NCI-H2227 (cell line): ENCODE measurements at regions not wholly inside any gene's neighbourhood (a gene's known extent, or its start where the extent isn't known, plus 50 kb on each side); places are given as distances from the start of the nearest gene placed in this dataset.

Experiments
- DNase-seq: peaks from one replicate; lab custom pipeline; 2025; ENCODE audit not compliant: unreplicated experiment; lab: John Stamatoyannopoulos, UW

GRCh38 chr1:106480629-106481028, 575.8 kb upstream of the PRMT6 start:
- DNase-seq: no peak

GRCh38 chr1:106492880-106493279, 563.6 kb upstream of the PRMT6 start:
- no peak for DNase-seq

GRCh38 chr1:106494646-106495045, 561.8 kb upstream of the PRMT6 start:
- no peak for DNase-seq

GRCh38 chr1:106498238-106498637, 558.2 kb upstream of the PRMT6 start:
- DNase-seq: no peak

GRCh38 chr1:106502659-106503058, 553.8 kb upstream of the PRMT6 start:
- no peak for DNase-seq

- DNase-seq: no peak
Measured at GRCh38 chr1:106515375-106515774, 541.1 kb upstream of the PRMT6 start.

- no peak for DNase-seq
Measured at GRCh38 chr1:106517224-106517623, 539.2 kb upstream of the PRMT6 start.

GRCh38 chr1:106523497-106523896, 533.0 kb upstream of the PRMT6 start:
- no peak for DNase-seq

- no peak for DNase-seq
Measured at GRCh38 chr1:106524631-106525030, 531.8 kb upstream of the PRMT6 start.

GRCh38 chr1:106526650-106527049, 529.8 kb upstream of the PRMT6 start:
- DNase-seq: no peak

GRCh38 chr1:106534612-106535011, 521.9 kb upstream of the PRMT6 start:
- DNase-seq: no peak

- DNase-seq: no peak
Measured at GRCh38 chr1:106536741-106537140, 519.7 kb upstream of the PRMT6 start.

- DNase-seq: no peak
Measured at GRCh38 chr1:106548726-106549125, 507.7 kb upstream of the PRMT6 start.

- no peak for DNase-seq
Measured at GRCh38 chr1:106554294-106554693, 502.2 kb upstream of the PRMT6 start.

- DNase-seq: no peak
Measured at GRCh38 chr1:106555571-106555970, 500.9 kb upstream of the PRMT6 start.

GRCh38 chr1:106564192-106564591, 492.3 kb upstream of the PRMT6 start:
- DNase-seq: no peak

GRCh38 chr1:106568201-106568974, 488.1 kb upstream of the PRMT6 start:
- no peak for DNase-seq

- DNase-seq: no peak
Measured at GRCh38 chr1:106571109-106571508, 485.4 kb upstream of the PRMT6 start.

GRCh38 chr1:106584107-106584506, 472.4 kb upstream of the PRMT6 start:
- no peak for DNase-seq

GRCh38 chr1:106584676-106585075, 471.8 kb upstream of the PRMT6 start:
- no peak for DNase-seq

GRCh38 chr1:106600626-106601025, 455.8 kb upstream of the PRMT6 start:
- DNase-seq: no peak

- DNase-seq: no peak
Measured at GRCh38 chr1:106603616-106604015, 452.9 kb upstream of the PRMT6 start.

GRCh38 chr1:106608841-106609240, 447.6 kb upstream of the PRMT6 start:
- no peak for DNase-seq
